Mesenchymal stem cell (in vitro differentiated cells and primary cell): ENCODE measurements at regions not wholly inside any gene's neighbourhood (a gene's known extent, or its start where the extent isn't known, plus 50 kb on each side); places are given as distances from the start of the nearest gene placed in this dataset.

Experiments used
- DNase-seq: peaks from one replicate; pipeline ENCODE4 v3.0.0-alpha.2; 2013
- H2AFZ ChIP-seq: one replicate; pipeline ENCODE4 v1.6.1; 2013; ENCODE audit warnings: low read depth, mild to moderate bottlenecking, control low read depth, inconsistent platforms, low read length, moderate library complexity
- H2AK5ac ChIP-seq: 2 replicates; pipeline ENCODE4 v1.6.1; 2013; ENCODE audit warnings: low read length, moderate library complexity, mild to moderate bottlenecking, inconsistent platforms; ENCODE audit not compliant: severe bottlenecking
- H2BK120ac ChIP-seq: one replicate; pipeline ENCODE4 v1.6.1; 2013; ENCODE audit warnings: low read depth, mild to moderate bottlenecking, inconsistent platforms, low read length, moderate library complexity
- H2BK12ac ChIP-seq, 2 experiments: one replicate each; pipeline ENCODE4 v1.6.1; 2013; ENCODE audit warnings: inconsistent platforms in 2 of 2, low read length in 2 of 2, mild to moderate bottlenecking in 2 of 2, moderate library complexity in 2 of 2, control low read depth in 1 of 2
- H2BK15ac ChIP-seq: one replicate; pipeline ENCODE4 v1.6.1; 2013; ENCODE audit warnings: mild to moderate bottlenecking, low read depth, inconsistent platforms; ENCODE audit not compliant: poor library complexity, severe bottlenecking
- H2BK5ac ChIP-seq: 2 replicates; pipeline ENCODE4 v1.6.1; 2013; ENCODE audit warnings: low read depth, mild to moderate bottlenecking, low read length, control low read depth, inconsistent platforms; ENCODE audit not compliant: poor library complexity, severe bottlenecking
- H3K14ac ChIP-seq, 2 experiments: one replicate each; pipeline ENCODE4 v1.6.1; 2013; ENCODE audit warnings: inconsistent platforms in 2 of 2, low read length in 2 of 2, control low read depth in 1 of 2, mild to moderate bottlenecking in 1 of 2, moderate library complexity in 1 of 2
- H3K18ac ChIP-seq, 2 experiments: one replicate each; pipeline ENCODE4 v1.6.1; 2013; ENCODE audit warnings: inconsistent platforms in 2 of 2, low read length in 2 of 2, control low read depth in 1 of 2, low read depth in 1 of 2, mild to moderate bottlenecking in 1 of 2
- H3K23ac ChIP-seq, 2 experiments: one replicate each; pipeline ENCODE4 v1.6.1; 2013; ENCODE audit warnings: inconsistent platforms in 2 of 2, low read length in 2 of 2, mild to moderate bottlenecking in 2 of 2, moderate library complexity in 2 of 2, control low read depth in 1 of 2
- H3K27ac ChIP-seq: 2 replicates; pipeline ENCODE4 v1.5.1; 2013; ENCODE audit warnings: mild to moderate bottlenecking, moderate library complexity, low read length, control low read depth, inconsistent platforms; ENCODE audit not compliant: poor library complexity, severe bottlenecking
- H3K27me3 ChIP-seq, 2 experiments: 2 replicates each; pipeline versions ENCODE4 v1.6.1 to v1.7.0; 2013; ENCODE audit warnings: low read length in 2 of 2, mild to moderate bottlenecking in 2 of 2, moderate library complexity in 2 of 2, control low read depth in 1 of 2, inconsistent platforms in 1 of 2; ENCODE audit not compliant: control insufficient read depth in 1 of 2, insufficient read depth in 1 of 2
- H3K36me3 ChIP-seq, 2 experiments: 2 replicates each; pipeline versions ENCODE4 v1.6.1 to v1.7.0; 2013; ENCODE audit warnings: low read length in 2 of 2, control low read depth in 1 of 2, inconsistent platforms in 1 of 2, low read depth in 1 of 2, mild to moderate bottlenecking in 1 of 2; ENCODE audit not compliant: insufficient read depth in 2 of 2, control insufficient read depth in 1 of 2
- H3K4ac ChIP-seq, 2 experiments: one replicate each; pipeline ENCODE4 v1.6.1; 2013; ENCODE audit warnings: inconsistent platforms in 2 of 2, low read length in 2 of 2, mild to moderate bottlenecking in 2 of 2, moderate library complexity in 2 of 2, control low read depth in 1 of 2, low read depth in 1 of 2
- H3K4me1 ChIP-seq: 2 replicates; pipeline ENCODE4 v1.6.1; 2013; ENCODE audit warnings: low read depth, low read length, control low read depth; ENCODE audit not compliant: control insufficient read depth, insufficient read depth
- H3K4me2 ChIP-seq: 2 replicates; pipeline ENCODE4 v1.6.1; 2013; ENCODE audit warnings: low read length, mild to moderate bottlenecking, inconsistent platforms; ENCODE audit not compliant: poor library complexity, severe bottlenecking
- H3K4me3 ChIP-seq, 2 experiments: 2 replicates each; pipeline versions ENCODE4 v1.5.1 to v1.7.0; 2013; ENCODE audit warnings: low read length in 2 of 2, mild to moderate bottlenecking in 2 of 2, control low read depth in 1 of 2, low read depth in 1 of 2; ENCODE audit not compliant: insufficient read depth in 1 of 2
- H3K79me1 ChIP-seq: replicated peaks from 2 replicates; pipeline ENCODE4 v1.6.1; 2013; ENCODE audit warnings: mild to moderate bottlenecking, control low read depth, low read length, inconsistent platforms; ENCODE audit not compliant: poor library complexity, severe bottlenecking
- H3K9ac ChIP-seq: 2 replicates; pipeline ENCODE4 v1.7.0; 2013; ENCODE audit warnings: mild to moderate bottlenecking, low read length, moderate library complexity
- H3K9me3 ChIP-seq: 2 replicates; pipeline ENCODE4 v1.7.0; 2013; ENCODE audit warnings: mild to moderate bottlenecking, low read length; ENCODE audit not compliant: control insufficient read depth
- H4K8ac ChIP-seq: one replicate; pipeline ENCODE4 v1.6.1; 2013; ENCODE audit warnings: inconsistent platforms, mild to moderate bottlenecking, low read length, moderate library complexity
- H4K91ac ChIP-seq: one replicate; pipeline ENCODE4 v1.6.1; 2013; ENCODE audit warnings: mild to moderate bottlenecking, low read length, inconsistent platforms
- WGBS: methylation state at CpG from one replicate; pipeline ENCODE4 v1.1.7; 2013; ENCODE audit warnings: mixed read lengths; 5-methylcytosine and 5-hydroxymethylcytosine counted together

- Histone ChIP-seq H3K4ac (no peak overlapping the region), H3K18ac (no peak overlapping the region), H2BK12ac (no peak overlapping the region), H3K14ac (no peak overlapping the region), H2BK120ac (no peak overlapping the region), H4K91ac (no peak overlapping the region), H2AFZ (no peak overlapping the region), H3K4me3 (no peak overlapping the region), H3K4me2 (no peak overlapping the region), H2BK15ac (no peak overlapping the region), H3K27ac (no peak overlapping the region), H2AK5ac (no peak overlapping the region), H3K4me1 (no peaks in the 10 kb centered on the region), H3K9ac (no peak overlapping the region), H3K23ac (no peak overlapping the region), H3K79me1 (no peaks in the 10 kb centered on the region), H3K27me3 (peaks cover 3% of the 10 kb centered on the region in 2 experiments), H3K36me3 (no peaks in the 10 kb centered on the region), H4K8ac (no peak overlapping the region), H3K9me3 (no peaks in the 10 kb centered on the region), H2BK5ac (no peak overlapping the region)
- WGBS = 93% methylated on average over 1 of the region's 1 CpG
- no peak for DNase-seq
These were observed 122.3 kb upstream of the KIF2A start for GRCh38 chr5:62183727-62184126.

GRCh38 chr5:62184444-62184843 is 121.6 kb upstream of the KIF2A start:
- peaks cover 0 to 3% of the 10 kb centered on the region in 2 experiments for H3K27me3 ChIP-seq

GRCh38 chr5:62190173-62190572 is 115.8 kb upstream of the KIF2A start:
- no peak overlapping the region for H3K27ac ChIP-seq
- H3K18ac ChIP-seq = no peak overlapping the region
- H2BK15ac ChIP-seq = no peak overlapping the region
- H3K27me3 ChIP-seq = peaks cover 0 to 3% of the 10 kb centered on the region in 2 experiments
- H2BK120ac ChIP-seq = no peak overlapping the region
- no peak overlapping the region for H3K9ac ChIP-seq
- no peaks in the 10 kb centered on the region for H3K36me3 ChIP-seq
- H3K23ac ChIP-seq = no peak overlapping the region
- H4K8ac ChIP-seq = no peak overlapping the region
- WGBS = 78% methylated on average over 1 of the region's 2 CpGs
- no peak for DNase-seq
- no peak overlapping the region for H2BK5ac ChIP-seq
- H2AFZ ChIP-seq = no peak overlapping the region
- peaks cover 20% of the 10 kb centered on the region for H3K9me3 ChIP-seq
- H3K79me1 ChIP-seq = no peaks in the 10 kb centered on the region
- no peak overlapping the region for H3K14ac ChIP-seq
- no peak overlapping the region for H2BK12ac ChIP-seq
- no peak overlapping the region for H3K4me3 ChIP-seq
- no peak overlapping the region for H4K91ac ChIP-seq
- H3K4ac ChIP-seq = no peak overlapping the region
- no peak overlapping the region for H2AK5ac ChIP-seq
- H3K4me2 ChIP-seq = no peak overlapping the region
- H3K4me1 ChIP-seq = no peaks in the 10 kb centered on the region

More at GRCh38 chr5:62184444-62184843, 121.6 kb upstream of the KIF2A start:
- H3K79me1 ChIP-seq = no peaks in the 10 kb centered on the region
- no peak for DNase-seq
- no peak overlapping the region for H2AFZ ChIP-seq
- no peaks in the 10 kb centered on the region for H3K9me3 ChIP-seq
- H3K4me2 ChIP-seq = no peak overlapping the region
- H3K4me1 ChIP-seq = no peaks in the 10 kb centered on the region
- H4K8ac ChIP-seq = no peak overlapping the region
- H3K14ac ChIP-seq = no peak overlapping the region
- H2BK15ac ChIP-seq = no peak overlapping the region
- no peak overlapping the region for H3K9ac ChIP-seq
- no peaks in the 10 kb centered on the region for H3K36me3 ChIP-seq
- no peak overlapping the region for H4K91ac ChIP-seq
- H2BK12ac ChIP-seq = no peak overlapping the region
- H3K4ac ChIP-seq = no peak overlapping the region
- no peak overlapping the region for H3K27ac ChIP-seq
- no peak overlapping the region for H3K4me3 ChIP-seq
- H2BK120ac ChIP-seq = no peak overlapping the region
- H2BK5ac ChIP-seq = no peak overlapping the region
- no peak overlapping the region for H3K18ac ChIP-seq
- 89% methylated on average over 1 of the region's 1 CpG for WGBS
- no peak overlapping the region for H3K23ac ChIP-seq
- no peak overlapping the region for H2AK5ac ChIP-seq

GRCh38 chr5:62190931-62191330 is 115.1 kb upstream of the KIF2A start:
- no peak overlapping the region for H3K4ac ChIP-seq
- H3K4me3 ChIP-seq = no peak overlapping the region
- no peak overlapping the region for H3K18ac ChIP-seq
- H3K23ac ChIP-seq = no peak overlapping the region
- H2BK120ac ChIP-seq = no peak overlapping the region
- DNase-seq = no peak
- H3K27me3 ChIP-seq = peaks cover 0 to 3% of the 10 kb centered on the region in 2 experiments
- H2AFZ ChIP-seq = no peak overlapping the region
- no peak overlapping the region for H2BK15ac ChIP-seq
- H3K14ac ChIP-seq = no peak overlapping the region
- H3K4me2 ChIP-seq = no peak overlapping the region
- WGBS = 0% methylated on average over 1 of the region's 1 CpG
- H3K36me3 ChIP-seq = no peaks in the 10 kb centered on the region
- H3K9me3 ChIP-seq = peaks cover 20% of the 10 kb centered on the region
- no peak overlapping the region for H2AK5ac ChIP-seq
- H3K27ac ChIP-seq = no peak overlapping the region
- no peak overlapping the region for H4K8ac ChIP-seq
- no peaks in the 10 kb centered on the region for H3K4me1 ChIP-seq
- H3K79me1 ChIP-seq = no peaks in the 10 kb centered on the region
- H4K91ac ChIP-seq = no peak overlapping the region
- no peak overlapping the region for H2BK12ac ChIP-seq
- H3K9ac ChIP-seq = no peak overlapping the region
- no peak overlapping the region for H2BK5ac ChIP-seq
